ENCODE measurements at regions not wholly inside any gene's neighbourhood (a gene's known extent, or its start where the extent isn't known, plus 50 kb on each side); places are given as distances from the start of the nearest gene placed in this dataset.

DNA sequence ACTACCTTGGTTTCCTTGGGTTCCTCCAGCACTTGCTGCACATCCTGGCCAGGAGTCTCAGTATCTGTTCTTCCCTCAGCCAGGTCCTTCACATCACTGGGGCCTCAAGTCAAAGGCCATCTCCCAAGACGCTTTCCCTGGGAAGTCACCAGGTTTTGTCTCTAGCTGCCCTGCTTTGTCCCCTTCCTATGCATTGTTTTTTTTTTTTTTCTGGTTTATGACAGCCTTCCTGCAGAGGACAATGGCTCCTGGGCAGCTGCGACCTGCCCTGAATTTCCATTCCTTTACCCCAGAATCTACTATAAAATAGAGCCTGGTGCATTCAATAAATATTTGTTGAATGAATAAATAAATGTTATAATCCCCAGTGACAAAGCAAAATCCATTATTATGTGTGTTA lies 687.3 kb downstream of the QKI start:
- no peak overlapping the region for H2AFZ ChIP-seq (ENCODE audit: low read depth, low read length)
- DNase-seq (ENCODE audit: extremely low read depth in 1 of 4, low spot score in 3 of 4) (no peak), ATAC-seq (no peak), FAIRE-seq (no peak)
- no peak overlapping the region for H3K4me3 ChIP-seq
- no peak overlapping the region for H3K9ac ChIP-seq (ENCODE audit: insufficient read depth in 1 of 2, low read depth in 2 of 2, low read length in 2 of 2)
- H3K27me3 ChIP-seq (ENCODE audit: control insufficient read depth in 2 of 2, insufficient read depth in 2 of 2, low read length in 2 of 2), result peaks cover 2 to 23% of the 10 kb centered on the region in 2 experiments; a peak in 2 of 5 replicates
- H3K9me1 ChIP-seq (ENCODE audit: control insufficient read depth, insufficient read depth, low read length), result no peaks in the 10 kb centered on the region
- 0% methylated on average over 2 of the region's 2 CpGs for WGBS (ENCODE audit: insufficient coverage, low coverage, missing lambda C conversion rate)
- POLR2A ChIA-PET, result no interaction called here
- H4K20me1 ChIP-seq (replicated peaks; ENCODE audit: control insufficient read depth, insufficient read depth, low read length), result no peaks in the 10 kb centered on the region
- no peaks in the 10 kb centered on the region for H3K9me3 ChIP-seq (replicated peaks; ENCODE audit: control insufficient read depth, insufficient read depth, low read depth, low read length)
- CTCF ChIA-PET (ENCODE audit: low intra/inter-chr PET ratio), result no interaction called here
- H3K36me3 ChIP-seq (ENCODE audit: control insufficient read depth, insufficient read depth, low read length), result no peaks in the 10 kb centered on the region
- no peak overlapping the region for H3K27ac ChIP-seq (ENCODE audit: extremely low read depth, low read depth, low read length)
- no peak overlapping the region for H3K4me2 ChIP-seq (ENCODE audit: insufficient read depth, low read length)
- TF ChIP-seq TRIM28 (IDR thresholded peaks at IDR 0.05) (no peak), JUN (IDR thresholded peaks at IDR 0.05; ENCODE audit: borderline replicate concordance, low read depth, low read length) (no peak), JUN (CRISPR knock-in tag; IDR thresholded peaks at IDR 0.05; ENCODE audit: borderline replicate concordance) (no peak), DIDO1 (tag; IDR thresholded peaks at IDR 0.05; ENCODE audit: low read depth) (no peak), SIX5 (IDR thresholded peaks at IDR 0.05; ENCODE audit: borderline replicate concordance in 1 of 2, insufficient read depth in 1 of 2, low read depth in 1 of 2, low read length in 2 of 2) (no peak), HMG20A (CRISPR knock-in tag; conservative IDR thresholded peaks at IDR 0.05) (no peak), MCM7 (IDR thresholded peaks at IDR 0.05) (no peak), NBN (IDR thresholded peaks at IDR 0.05; ENCODE audit: low read depth) (no peak)
- TF ChIP-seq, protein P1, sequence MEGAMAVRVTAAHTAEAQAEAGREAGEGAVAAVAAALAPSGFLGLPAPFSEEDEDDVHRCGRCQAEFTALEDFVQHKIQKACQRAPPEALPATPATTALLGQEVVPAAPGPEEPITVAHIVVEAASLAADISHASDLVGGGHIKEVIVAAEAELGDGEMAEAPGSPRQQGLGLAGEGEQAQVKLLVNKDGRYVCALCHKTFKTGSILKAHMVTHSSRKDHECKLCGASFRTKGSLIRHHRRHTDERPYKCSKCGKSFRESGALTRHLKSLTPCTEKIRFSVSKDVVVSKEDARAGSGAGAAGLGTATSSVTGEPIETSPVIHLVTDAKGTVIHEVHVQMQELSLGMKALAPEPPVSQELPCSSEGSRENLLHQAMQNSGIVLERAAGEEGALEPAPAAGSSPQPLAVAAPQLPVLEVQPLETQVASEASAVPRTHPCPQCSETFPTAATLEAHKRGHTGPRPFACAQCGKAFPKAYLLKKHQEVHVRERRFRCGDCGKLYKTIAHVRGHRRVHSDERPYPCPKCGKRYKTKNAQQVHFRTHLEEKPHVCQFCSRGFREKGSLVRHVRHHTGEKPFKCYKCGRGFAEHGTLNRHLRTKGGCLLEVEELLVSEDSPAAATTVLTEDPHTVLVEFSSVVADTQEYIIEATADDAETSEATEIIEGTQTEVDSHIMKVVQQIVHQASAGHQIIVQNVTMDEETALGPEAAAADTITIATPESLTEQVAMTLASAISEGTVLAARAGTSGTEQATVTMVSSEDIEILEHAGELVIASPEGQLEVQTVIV (CRISPR knock-in tag; IDR thresholded peaks at IDR 0.05; ENCODE audit: borderline replicate concordance), result no peak
- H3K4me1 ChIP-seq (replicated peaks in 1 of 2; ENCODE audit: control insufficient read depth in 2 of 2, insufficient read depth in 2 of 2, low read length in 2 of 2), result peaks cover 3 to 8% of the 10 kb centered on the region in 2 experiments; a peak in 3 of 5 replicates
- intact Hi-C loops (cut with micrococcal nuclease) (loop anchor here (10.0 kb wide), 1 partner anchor 447 kb away; no protein-coding TSS in a partner anchor), in situ Hi-C loops (cut with MboI) (loop anchor here (10.0 kb wide), 1 partner anchor 677 kb away; no protein-coding TSS in a partner anchor)
- H3K79me2 ChIP-seq (ENCODE audit: control insufficient read depth, insufficient read depth, low read length), result no peaks in the 10 kb centered on the region
- BruUV-seq (replicated peaks), result no TSS peak

Data from K562 (cell line).